HPDE6-E6E7 (cell line): ENCODE measurements at regions not wholly inside any gene's neighbourhood (a gene's known extent, or its start where the extent isn't known, plus 50 kb on each side); places are given as distances from the start of the nearest gene placed in this dataset.

Experiments
- DNase-seq: peaks from one replicate; pipeline ENCODE4 v3.0.0; 2011; ENCODE audit warnings: missing footprints; ENCODE audit errors: extremely low spot score

- no peak for DNase-seq
Measured at GRCh38 chr7:28361551-28361950, 50.8 kb upstream of the CREB5 start.

DNA sequence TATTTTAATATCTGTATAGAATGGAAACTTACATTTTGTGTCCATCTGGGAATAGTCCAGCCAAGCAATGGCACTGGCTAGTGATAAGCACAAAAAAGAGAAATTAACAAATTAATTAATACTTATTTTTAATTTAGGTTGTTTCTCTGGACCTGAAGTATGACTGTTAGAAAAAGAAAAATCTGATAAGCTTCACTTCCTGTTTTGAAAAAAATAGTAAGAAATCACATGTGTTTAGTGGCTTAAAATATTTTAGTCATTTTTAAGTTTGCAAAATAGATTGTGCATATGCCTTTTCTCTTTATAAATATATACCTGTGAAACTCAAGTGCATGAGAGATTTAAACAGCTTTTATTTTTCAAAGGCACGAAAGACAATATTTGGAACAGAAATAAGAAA, 50.1 kb upstream of the CREB5 start:
- DNase-seq, result no peak
